ENCODE measurements at regions not wholly inside any gene's neighbourhood (a gene's known extent, or its start where the extent isn't known, plus 50 kb on each side); places are given as distances from the start of the nearest gene placed in this dataset.

DNA sequence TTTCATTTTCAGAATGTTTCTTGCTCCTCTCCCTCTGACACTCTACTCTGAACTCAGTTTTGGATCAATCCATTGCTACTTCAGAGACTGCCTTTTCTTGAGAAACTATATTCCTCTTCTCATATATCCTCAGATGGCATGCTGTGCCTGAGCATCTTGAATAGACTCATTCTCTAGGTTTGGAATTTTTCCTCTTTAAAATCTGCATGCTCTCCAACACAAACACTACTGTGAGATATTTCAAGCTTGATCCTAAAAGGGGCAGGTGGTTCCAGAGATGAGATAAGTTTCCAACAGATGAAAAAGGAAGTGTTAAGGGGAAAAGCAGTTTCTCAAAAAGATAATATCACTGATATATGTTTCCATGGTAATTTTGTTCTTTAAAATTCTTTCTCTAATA is 742.2 kb upstream of the EPHA6 start:
- TF ChIP-seq GATA2 (IDR thresholded peaks at IDR 0.05; ENCODE audit: low read depth, low read length) (no peak), GATA3 (IDR thresholded peaks at IDR 0.05; ENCODE audit: low read depth, low read length) (no peak)
